NCI-H748 (cell line): ENCODE measurements at regions not wholly inside any gene's neighbourhood (a gene's known extent, or its start where the extent isn't known, plus 50 kb on each side); places are given as distances from the start of the nearest gene placed in this dataset.
"Not testable (repeated sequence)": the region's sequence is repeated elsewhere in the genome, so short reads cannot be mapped to it uniquely, and the experiment has no call there.

Experiments
- DNase-seq: peaks from one replicate; lab custom pipeline; 2025; ENCODE audit not compliant: unreplicated experiment; lab: John Stamatoyannopoulos, UW

DNA sequence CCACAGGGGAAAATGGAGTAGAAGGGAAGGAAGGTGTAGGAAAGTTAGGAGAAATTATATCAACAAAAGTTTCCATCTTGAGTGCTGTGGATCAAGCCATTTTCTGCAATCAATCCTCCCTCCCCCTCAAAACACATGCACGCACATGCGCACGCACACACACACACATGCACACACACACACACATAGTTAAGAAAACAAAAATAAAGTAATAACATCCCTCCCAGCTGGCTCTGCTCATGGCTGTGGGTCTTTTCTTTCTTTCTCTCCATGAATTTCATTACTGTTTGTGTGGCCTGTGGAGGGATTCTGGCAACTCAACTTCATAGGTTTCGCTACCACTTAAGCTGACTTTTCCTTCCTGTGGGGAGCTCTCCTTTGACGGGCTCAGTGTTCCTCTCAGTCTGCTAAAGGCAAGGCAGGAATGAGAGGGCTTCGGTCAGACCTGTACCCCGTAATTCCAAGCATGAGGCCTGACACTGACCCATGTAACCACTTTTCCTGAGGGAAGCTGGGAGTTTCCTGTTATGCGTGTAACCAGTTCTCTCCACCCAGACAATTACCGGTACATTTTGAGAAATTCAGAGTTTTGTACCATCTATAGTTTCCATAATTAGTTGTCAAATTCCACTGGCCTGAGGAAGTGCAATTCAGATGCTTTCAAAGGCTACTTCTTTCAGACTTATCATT, 79.8 kb downstream of the ZNF92 start:
- DNase-seq, result no peak

DNA sequence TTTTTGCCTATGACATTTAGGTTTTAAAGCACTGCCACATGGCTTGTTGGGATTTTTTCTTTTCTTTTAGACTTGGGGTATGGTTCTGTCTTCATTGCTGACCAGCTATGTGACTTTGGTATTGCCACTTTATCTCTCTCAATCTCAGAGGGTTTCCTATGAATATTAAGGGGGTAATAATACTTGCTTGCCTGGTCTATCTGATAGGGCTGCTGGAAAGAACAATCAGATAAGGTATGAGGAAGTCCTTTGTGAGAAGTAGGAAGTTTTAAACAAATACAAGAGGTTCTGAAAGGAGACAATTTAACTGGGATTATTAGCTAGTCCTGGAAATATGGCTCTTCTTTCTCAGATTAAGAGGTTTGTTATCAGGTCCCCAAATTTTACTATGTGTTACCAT, 80.8 kb downstream of the ZNF92 start:
- DNase-seq, result no peak

DNA sequence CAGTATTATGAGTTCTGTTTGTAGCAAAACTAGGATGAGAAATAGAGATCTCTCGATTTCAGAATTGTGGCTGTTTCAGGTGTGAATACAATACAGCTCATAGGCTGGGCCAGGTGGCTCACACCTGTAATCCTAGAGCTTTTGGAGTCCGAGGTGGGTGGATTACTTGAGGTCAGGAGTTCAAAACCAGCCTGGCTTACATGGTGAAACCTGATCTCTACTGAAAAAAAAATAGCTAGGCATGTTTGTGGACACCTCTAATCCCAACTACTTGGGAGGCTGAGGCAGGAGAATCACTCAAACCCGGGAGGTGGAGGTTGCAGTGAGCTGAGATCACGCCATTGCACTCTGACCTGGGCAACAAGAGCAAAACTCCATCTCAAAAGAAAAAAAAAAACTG, 81.4 kb downstream of the ZNF92 start:
- DNase-seq, result not testable (repeated sequence)

DNA sequence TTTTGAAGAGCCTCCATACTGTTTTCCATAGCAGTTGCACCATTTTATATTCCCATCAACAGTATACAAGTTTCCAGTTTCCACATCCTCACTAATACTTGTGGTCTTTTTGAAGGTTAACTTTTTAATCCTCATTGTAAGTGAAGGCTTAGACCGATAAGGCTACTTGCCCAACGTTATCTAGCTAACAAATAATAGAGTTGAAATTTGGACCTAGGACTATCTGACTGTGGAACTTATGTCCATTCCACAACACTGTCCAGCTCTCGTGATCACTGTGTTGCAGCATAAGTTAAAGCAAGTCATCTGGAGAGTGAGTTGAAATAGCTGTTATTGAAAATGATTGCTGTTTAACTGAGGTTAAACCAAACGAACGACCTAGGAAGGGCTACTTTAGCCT, 84.0 kb downstream of the ZNF92 start:
- DNase-seq, result no peak

DNA sequence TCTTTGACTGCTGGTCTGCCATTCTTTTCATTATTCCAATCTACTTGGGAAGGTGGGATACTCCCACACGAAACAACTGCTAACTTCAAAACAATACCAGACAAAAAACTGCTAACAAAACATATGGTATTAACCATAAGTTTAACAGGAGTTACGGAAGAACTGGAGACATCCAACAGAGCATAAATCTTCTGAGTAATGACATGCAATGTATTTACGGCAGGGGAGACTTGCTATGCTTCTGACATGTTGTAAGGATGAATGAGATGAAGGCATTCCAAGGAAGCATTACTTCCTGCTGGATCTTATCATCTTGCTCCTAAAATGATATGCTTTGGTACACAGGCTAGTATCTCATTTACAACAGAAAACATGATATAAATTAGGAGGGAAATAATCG, 85.8 kb downstream of the ZNF92 start:
- no peak for DNase-seq

DNA sequence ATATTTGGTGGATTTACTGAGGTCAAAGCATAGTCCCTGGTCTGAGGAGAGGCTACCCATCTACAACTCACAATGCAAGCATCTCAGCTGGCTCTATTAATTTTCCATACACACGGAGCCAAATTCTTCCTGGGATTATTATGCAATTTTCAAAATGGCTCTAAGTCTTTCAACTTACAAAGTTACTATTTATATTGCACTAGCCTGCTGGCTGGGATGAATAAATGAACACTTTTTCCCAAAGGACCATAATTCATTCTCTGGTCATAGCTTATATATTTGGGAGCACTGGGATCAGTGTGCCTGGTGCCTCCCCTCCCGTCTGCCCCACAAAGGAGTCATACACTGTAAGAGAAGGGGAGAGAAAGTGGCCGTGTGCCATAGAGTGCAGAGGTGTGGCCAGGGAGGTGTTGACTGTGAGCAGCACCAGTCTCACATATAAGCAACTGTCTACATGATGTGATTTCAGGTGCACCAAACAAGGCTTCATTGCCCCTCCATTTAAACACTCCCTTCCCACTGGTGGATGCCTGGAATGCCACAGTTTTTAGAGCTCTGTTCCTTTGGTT, 88.6 kb downstream of the ZNF92 start:
- DNase-seq, result no peak

DNA sequence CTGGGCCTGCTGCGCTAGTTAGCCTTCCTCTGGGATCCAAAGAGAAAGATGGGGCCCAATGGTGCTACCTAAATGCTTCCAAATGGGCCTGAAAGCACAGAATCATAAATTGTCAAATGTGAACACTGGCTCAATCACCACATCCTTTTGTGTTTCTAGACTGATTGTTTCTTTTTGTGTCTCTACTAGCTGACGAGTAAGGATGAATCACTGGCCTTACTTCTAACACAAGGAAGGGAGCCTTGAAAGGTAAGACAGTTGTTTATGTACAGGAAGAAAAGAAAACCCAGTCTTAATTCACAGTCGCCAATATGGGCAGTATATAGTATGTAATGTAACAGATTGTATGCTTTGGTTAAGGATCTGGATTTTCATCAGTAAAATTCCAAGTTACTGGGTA, 89.5 kb downstream of the ZNF92 start:
- DNase-seq, result no peak

DNA sequence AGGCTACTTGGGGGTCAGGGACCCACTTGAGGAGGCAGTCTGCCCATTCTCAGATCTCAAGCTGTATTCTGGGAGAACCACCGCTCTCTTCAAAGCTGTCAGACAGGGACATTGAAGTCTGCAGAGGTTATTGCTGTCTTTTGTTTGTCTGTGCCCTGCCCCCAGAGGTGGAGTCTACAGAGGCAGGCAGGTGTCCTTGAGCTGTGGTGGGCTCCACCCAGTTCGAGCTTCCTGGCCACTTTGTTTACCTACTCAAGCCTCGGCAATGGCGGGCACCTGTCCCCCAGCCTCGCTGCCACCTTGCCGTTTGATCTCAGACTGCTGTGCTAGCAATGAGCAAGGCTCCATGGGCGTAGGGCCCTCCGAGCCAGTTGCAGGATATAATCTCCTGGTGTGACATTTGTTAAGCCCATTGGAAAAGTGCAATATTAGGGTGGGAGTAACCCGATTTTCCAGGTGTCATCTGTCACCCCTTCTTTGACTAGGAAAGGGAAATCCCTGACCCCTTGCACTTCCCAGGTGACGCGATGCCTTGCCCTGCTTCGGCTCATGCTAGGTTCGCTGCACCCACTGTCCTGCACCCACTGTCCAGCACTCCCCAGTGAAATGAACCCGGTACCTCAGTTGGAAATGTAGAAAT, 96.4 kb downstream of the ZNF92 start:
- DNase-seq, result peak; percentile 12

DNA sequence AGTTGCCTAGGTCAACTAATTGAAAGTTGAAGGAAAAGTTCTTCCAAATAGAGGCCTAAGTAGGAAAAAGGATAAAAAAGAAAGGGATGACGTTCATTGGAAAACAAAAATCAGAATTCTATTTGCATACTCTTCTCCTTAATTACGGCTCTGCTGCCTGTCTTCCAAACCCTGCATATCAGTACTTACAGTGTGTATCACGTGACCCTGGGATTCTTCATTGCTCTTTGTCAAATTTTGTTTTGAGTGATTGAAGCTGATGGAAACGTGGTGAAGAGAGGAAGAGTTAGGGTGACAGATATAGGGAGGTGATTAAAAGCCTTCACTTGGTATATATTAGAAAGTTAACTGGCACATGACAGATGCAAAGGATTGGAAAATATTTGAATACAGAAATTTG, 97.9 kb downstream of the ZNF92 start:
- no peak for DNase-seq

DNA sequence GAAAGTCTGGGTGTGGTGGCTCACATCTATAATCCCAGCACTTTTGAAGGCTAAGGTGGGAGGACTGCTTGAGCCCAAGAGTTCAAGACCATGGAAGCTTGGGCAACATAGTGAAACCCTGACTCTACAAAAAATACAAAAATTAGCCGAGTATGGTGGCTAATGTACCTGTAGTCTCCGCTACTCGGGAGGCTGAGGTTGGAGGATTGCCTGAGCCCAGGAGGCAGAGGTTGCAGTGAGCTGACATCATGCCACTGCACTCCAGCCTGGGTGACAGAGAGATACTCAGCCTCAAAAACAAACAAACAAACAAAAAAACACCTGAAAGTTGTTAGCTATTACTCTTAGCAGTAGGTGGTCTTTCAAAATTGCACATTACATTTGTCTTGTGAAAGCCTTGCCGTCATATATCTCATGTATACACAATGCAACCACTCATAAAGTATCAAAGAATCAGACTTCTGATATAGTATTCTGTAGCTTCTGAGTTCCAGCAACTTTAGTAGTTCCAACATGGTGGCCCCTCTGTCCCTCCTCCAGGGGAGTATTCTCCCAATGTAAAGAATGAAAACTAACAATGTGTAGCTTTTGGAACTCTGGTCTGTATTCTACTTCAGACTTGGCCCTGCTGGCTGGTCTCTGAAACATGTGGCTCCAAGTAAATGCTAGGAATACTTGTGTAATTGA, 101.5 kb downstream of the ZNF92 start:
- DNase-seq, result no peak

DNA sequence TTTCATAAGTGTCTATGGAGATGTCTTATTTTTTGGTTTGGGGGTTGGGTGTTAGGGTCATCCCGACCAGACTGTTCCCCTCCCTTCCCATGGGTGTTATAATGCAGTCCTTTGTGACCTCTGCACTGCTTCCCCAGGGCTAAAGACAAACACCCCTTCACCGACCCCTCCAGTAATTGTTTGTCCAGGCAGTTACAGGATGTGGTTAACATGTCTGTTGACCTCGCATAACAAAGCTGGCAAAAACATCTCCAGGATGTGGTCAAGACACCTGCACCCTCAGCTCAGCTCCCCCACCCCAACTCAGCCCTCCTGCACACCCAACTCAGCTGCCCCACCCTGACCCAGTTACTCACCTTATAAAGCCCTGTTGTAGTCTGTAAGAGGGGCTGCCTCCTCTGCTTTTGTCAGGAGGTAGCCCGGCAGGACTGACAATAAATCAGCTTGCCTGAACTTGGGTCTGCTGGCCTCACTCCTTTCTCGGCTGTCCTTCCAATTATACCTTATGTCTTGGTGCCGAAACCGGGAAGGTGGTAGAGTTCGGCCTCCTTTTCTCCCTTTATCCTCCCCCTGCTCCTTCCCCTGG, 102.2 kb downstream of the ZNF92 start:
- no peak for DNase-seq

DNA sequence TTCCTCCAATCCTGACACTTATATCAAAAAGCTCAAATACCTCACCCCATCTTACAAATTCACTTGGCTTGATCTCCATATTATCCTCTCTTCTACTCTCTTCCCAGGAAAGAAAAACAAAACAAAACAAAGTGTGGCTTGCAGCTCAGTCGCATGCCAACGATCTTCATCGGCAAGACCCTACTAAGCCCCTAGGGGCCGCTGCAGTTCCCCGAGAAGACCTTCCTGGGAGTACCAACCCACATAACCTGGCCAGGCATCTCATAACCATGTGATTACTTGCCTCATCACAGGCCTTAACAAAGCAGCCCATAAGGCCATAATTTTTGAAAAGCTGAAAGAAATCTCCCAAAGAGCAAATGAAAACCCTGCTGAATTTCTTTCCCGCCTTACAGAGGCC, 103.7 kb downstream of the ZNF92 start:
- peak; percentile 78 for DNase-seq

DNA sequence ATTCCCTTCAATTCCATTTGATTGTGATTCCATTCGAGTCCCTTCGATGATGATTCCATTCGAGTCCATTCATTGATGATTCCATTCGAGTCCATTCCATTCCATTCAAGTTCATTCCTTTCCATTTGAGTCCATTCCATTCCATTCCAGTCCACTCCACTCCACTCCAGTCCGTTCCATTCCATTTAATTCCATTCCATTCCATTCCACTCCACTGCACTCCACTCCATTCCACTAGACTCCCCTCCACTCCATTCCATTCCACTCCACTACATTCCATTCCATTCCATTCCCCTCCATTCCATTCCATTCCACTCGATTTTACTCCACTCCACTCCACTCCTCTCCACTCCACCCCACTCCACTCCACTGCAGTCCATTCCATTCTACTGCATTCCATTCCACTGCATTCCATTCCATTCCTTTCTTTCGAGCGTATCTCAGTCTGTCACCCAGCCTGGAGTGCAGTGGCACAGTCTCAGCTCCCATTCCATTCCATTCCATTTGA, 115.7 kb downstream of the ZNF92 start:
- no peak for DNase-seq

DNA sequence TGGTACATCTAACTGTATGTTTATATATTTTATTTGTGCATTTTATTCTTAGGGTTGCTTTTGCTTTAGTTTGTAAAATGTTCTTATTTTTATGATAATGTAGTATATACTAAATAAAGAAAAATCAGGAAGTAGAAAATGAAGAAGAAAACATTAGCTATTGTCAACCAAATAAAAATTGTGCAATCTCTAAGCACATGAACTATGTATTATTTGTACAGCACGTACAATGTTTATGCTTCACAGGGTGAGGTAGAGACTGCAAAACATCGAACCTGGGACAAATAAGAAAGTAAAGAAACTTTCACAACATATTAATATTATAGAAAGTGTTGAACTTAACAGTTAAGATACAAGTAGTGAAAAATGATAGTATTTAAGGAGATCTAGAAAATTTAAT, 123.0 kb downstream of the ZNF92 start:
- DNase-seq, result not testable (repeated sequence)

DNA sequence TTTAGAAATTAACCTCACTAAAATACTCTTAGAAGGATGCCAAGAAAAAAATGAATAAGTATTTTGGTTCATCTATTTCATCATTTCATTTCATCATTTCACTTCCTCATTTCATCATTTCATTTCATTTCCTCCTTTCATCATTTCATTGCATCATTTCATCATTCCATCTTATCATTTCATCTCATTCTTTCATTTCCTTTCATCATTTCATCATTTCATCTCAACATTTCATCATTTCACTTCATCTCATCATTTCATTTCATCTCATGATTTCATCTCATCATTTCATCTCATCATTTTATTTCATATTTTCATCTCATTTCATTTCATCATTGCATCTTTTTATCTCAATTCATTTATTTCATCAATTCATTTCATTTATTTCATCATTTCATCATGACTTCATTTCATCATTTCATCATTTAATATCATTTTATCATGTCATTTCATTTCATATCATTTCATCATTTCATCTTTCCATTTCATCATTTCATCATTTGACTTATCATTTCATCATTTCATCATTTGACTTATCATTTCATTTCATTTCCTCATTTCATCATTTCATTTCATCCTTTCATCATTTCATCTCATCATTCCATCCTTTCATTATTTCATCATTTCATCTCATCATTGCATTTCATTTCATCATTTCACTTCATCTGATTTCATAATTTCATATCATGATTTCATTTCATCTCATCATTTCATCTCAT, 129.9 kb downstream of the ZNF92 start:
- no peak for DNase-seq

DNA sequence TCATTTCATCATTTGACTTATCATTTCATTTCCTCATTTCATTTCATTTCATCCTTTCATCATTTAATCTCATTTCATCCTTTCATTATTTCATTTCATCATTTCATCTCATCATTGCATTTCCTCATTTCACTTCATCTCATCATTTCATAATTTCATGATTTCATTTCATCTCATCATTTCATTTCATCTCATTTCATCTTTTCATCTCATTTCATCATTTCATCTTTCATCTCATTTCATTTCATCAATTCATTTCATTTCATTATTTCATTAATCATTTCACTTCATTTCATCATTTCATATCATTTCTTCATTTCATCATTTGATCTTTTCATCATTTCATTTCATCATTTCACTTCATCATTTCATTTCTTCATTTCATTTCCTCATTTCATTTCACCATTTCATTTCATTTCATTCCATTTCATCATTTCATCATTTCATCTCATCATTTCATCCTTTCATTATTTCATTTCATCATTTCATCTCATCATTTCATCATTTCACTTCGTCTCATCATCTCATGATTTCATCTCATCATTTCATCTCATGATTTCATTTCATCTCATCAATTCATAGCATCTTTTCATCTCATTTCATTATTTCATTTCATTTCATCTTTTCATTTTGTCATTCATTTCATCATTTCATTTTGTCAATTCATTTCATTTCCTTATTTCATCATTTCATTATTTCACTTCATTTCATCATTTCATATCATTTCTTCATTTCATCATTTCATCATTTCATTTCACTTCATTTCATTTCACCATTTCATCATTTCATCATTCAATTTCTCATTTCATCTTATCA, 131.1 kb downstream of the ZNF92 start:
- not testable (repeated sequence) for DNase-seq

DNA sequence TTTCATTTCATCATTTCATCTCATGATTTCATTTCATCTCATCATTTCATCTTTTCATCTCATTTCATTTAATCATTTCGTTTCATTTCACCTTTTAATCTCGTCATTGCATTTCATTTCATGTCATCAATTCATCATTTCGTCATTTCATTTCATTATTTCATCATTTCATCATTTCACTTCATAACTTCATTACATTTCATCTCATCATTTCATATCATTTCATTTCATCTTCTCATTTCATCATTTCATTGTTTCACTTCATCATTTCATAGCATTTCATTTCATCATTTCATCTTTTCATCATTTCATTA, 131.6 kb downstream of the ZNF92 start:
- DNase-seq, result not testable (repeated sequence)

DNA sequence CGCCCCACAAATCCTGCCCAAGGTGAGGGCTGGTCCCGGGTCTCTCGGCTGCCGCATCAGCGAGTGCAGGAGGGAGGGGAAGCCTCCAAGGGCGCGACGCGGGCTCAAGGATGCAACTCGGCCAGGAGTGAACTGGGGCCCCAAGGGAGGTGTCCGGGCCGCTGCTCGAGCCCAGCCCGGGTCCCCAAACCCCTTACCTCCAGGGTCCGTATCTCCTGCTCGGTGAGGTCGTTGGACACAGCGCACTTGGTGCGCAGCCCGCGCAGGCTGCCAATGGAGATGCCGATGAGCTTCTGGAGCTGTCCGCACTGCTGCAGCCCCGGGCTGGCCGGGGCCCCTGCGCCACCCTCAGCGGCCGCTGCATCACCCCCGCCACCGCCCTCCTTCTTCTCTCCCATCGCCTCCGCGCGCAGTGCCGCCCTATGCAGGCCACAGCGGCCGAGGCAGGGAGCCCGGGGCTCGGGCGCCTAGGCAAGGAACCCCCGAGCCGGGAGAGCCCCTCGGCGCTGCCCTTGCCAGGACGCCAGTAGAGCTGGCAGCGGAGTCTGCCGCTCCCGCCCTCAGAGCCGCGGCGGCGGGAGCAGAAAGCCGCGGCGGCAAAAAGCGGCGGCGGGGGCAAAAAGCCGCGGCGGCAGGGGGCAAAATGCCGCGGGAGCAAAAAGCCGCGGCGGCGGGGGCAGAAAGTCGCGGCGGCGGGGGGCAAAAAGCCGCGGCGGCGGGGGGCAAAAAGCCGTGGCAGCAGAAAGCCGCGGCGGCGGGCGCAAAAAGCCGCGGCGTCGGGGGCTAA, 135.1 kb downstream of the ZNF92 start:
- peak; percentile 56 for DNase-seq
